SK-N-SH treated with all-trans-retinoic acid at 6 μM for 48 hours (cell line): ENCODE measurements at regions not wholly inside any gene's neighbourhood (a gene's known extent, or its start where the extent isn't known, plus 50 kb on each side); places are given as distances from the start of the nearest gene placed in this dataset.
"Not testable (repeated sequence)": the region's sequence is repeated elsewhere in the genome, so short reads cannot be mapped to it uniquely, and the experiment has no call there.

Source experiments
- ATAC-seq: fragments of 200-7000 bp; cut with Tn5 transposase; 3 replicates; pipeline ENCODE4 v1.9.1; 2020; ENCODE audit warnings: mild to moderate bottlenecking, moderate library complexity
- ARNTL ChIP-seq: fragments of 450-650 bp; formaldehyde crosslinking; IDR thresholded peaks from 2 replicates; pipeline ENCODE4 v1.5.0; 2020; ENCODE audit warnings: low read depth, mild to moderate bottlenecking, moderate library complexity, borderline replicate concordance
- BACH2 ChIP-seq: fragments of 250-450 bp; sonication (Bioruptor Pico); IDR thresholded peaks from 2 replicates; pipeline ENCODE4 v1.9.0; 2021; ENCODE audit warnings: mild to moderate bottlenecking, borderline replicate concordance
- CSDC2 ChIP-seq: fragments of 250-450 bp; sonication (Bioruptor Pico); IDR thresholded peaks from 2 replicates; pipeline ENCODE4 v1.5.0; 2020; ENCODE audit warnings: mild to moderate bottlenecking, moderate library complexity
- ESRRG ChIP-seq: fragments of 250-450 bp; sonication (Bioruptor Pico); IDR thresholded peaks from 2 replicates; pipeline ENCODE4 v1.6.1; 2021; ENCODE audit warnings: mild to moderate bottlenecking
- GLIS3 ChIP-seq: fragments of 250-450 bp; sonication (Bioruptor Pico); IDR thresholded peaks from 2 replicates; pipeline ENCODE4 v1.5.0; 2020; ENCODE audit warnings: mild to moderate bottlenecking, moderate library complexity
- ISL1 ChIP-seq: fragments of 250-450 bp; sonication (Bioruptor Pico); IDR thresholded peaks from 2 replicates; pipeline ENCODE4 v2.1.2; 2022; ENCODE audit warnings: mild to moderate bottlenecking, moderate library complexity
- OSR1 ChIP-seq: fragments of 250-450 bp; sonication (Bioruptor Pico); IDR thresholded peaks from 2 replicates; pipeline ENCODE4 v1.8.0; 2022; ENCODE audit warnings: moderate library complexity, mild to moderate bottlenecking, inconsistent platforms
- RARB ChIP-seq: fragments of 250-450 bp; sonication (Bioruptor Pico); IDR thresholded peaks from 2 replicates; pipeline ENCODE4 v1.8.0; 2021; ENCODE audit warnings: mild to moderate bottlenecking, moderate library complexity
- SNAI2 ChIP-seq: fragments of 250-450 bp; sonication (Bioruptor Pico); IDR thresholded peaks from 2 replicates; pipeline ENCODE4 v1.5.0; 2020; ENCODE audit warnings: mild to moderate bottlenecking, moderate library complexity
- TCF4 ChIP-seq: fragments of 250-450 bp; sonication (Bioruptor Pico); IDR thresholded peaks from 2 replicates; pipeline ENCODE4 v1.8.0; 2021; ENCODE audit warnings: mild to moderate bottlenecking, moderate library complexity, borderline replicate concordance
- ZC3H10 ChIP-seq: fragments of 250-450 bp; sonication (Bioruptor Pico); IDR thresholded peaks from 2 replicates; pipeline ENCODE4 v1.5.1; 2021; ENCODE audit warnings: mild to moderate bottlenecking, moderate library complexity
- ZFP3 ChIP-seq: fragments of 250-450 bp; sonication (Bioruptor Pico); IDR thresholded peaks from 2 replicates; pipeline ENCODE4 v1.5.0; 2020; ENCODE audit warnings: mild to moderate bottlenecking, moderate library complexity
- ZFP30 ChIP-seq: fragments of 450-650 bp; formaldehyde crosslinking; IDR thresholded peaks from 2 replicates; pipeline ENCODE4 v1.5.0; 2022; ENCODE audit warnings: mild to moderate bottlenecking, moderate library complexity
- ZNF565 ChIP-seq: fragments of 450-650 bp; formaldehyde crosslinking; conservative IDR thresholded peaks from 2 replicates; pipeline ENCODE4 v1.5.0; 2020; ENCODE audit warnings: low read depth, mild to moderate bottlenecking, moderate library complexity
- ZNF70 ChIP-seq: fragments of 450-650 bp; formaldehyde crosslinking; IDR thresholded peaks from 2 replicates; pipeline ENCODE4 v1.5.0; 2020; ENCODE audit warnings: mild to moderate bottlenecking, moderate library complexity
- TF ChIP-seq, protein P1 (sequence below): fragments of 250-450 bp; sonication (Bioruptor Pico); IDR thresholded peaks from 2 replicates; pipeline ENCODE4 v1.8.0; 2021; ENCODE audit warnings: low read depth, mild to moderate bottlenecking, moderate library complexity, borderline replicate concordance
- TF ChIP-seq, protein P2 (sequence below): fragments of 250-450 bp; sonication (Bioruptor Pico); IDR thresholded peaks from 2 replicates; pipeline ENCODE4 v1.5.0; 2020; ENCODE audit warnings: mild to moderate bottlenecking, moderate library complexity
- TF ChIP-seq, protein P3 (sequence below): fragments of 250-450 bp; sonication (Bioruptor Pico); IDR thresholded peaks from 2 replicates; pipeline ENCODE4 v1.8.0; 2020; ENCODE audit warnings: mild to moderate bottlenecking, moderate library complexity, borderline replicate concordance
- TF ChIP-seq, protein P4 (sequence below): fragments of 250-450 bp; sonication (Bioruptor Pico); IDR thresholded peaks from 2 replicates; pipeline ENCODE4 v1.5.1; 2021; ENCODE audit warnings: mild to moderate bottlenecking, moderate library complexity

DNA sequence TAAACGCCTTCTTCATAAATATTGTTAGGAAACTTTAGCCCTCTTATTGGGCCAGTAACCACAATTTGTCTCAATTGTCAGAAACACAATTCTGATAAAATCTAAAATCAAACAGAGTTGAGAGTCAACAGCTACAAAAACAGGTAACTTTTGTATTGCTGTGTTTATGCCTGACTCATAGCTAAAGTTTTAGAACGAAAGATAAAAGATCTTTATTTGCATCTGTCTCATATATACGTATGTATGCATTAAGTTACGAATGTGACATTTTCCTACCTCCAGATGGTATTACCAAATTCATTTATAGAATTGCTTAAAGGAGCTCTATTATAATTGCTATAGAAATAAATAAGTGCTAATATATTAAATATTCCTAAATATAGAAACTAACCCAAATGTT lies 887.9 kb upstream of the NDST4 start:
- no peak for TF ChIP-seq ZFP3
- TF ChIP-seq, protein P1, sequence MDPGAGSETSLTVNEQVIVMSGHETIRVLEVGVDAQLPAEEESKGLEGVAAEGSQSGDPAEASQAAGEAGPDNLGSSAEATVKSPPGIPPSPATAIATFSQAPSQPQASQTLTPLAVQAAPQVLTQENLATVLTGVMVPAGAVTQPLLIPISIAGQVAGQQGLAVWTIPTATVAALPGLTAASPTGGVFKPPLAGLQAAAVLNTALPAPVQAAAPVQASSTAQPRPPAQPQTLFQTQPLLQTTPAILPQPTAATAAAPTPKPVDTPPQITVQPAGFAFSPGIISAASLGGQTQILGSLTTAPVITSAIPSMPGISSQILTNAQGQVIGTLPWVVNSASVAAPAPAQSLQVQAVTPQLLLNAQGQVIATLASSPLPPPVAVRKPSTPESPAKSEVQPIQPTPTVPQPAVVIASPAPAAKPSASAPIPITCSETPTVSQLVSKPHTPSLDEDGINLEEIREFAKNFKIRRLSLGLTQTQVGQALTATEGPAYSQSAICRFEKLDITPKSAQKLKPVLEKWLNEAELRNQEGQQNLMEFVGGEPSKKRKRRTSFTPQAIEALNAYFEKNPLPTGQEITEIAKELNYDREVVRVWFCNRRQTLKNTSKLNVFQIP (CRISPR knock-in tag) = no peak
- no peak for TF ChIP-seq ZNF565 (CRISPR knock-in tag)
- TF ChIP-seq, protein P2, sequence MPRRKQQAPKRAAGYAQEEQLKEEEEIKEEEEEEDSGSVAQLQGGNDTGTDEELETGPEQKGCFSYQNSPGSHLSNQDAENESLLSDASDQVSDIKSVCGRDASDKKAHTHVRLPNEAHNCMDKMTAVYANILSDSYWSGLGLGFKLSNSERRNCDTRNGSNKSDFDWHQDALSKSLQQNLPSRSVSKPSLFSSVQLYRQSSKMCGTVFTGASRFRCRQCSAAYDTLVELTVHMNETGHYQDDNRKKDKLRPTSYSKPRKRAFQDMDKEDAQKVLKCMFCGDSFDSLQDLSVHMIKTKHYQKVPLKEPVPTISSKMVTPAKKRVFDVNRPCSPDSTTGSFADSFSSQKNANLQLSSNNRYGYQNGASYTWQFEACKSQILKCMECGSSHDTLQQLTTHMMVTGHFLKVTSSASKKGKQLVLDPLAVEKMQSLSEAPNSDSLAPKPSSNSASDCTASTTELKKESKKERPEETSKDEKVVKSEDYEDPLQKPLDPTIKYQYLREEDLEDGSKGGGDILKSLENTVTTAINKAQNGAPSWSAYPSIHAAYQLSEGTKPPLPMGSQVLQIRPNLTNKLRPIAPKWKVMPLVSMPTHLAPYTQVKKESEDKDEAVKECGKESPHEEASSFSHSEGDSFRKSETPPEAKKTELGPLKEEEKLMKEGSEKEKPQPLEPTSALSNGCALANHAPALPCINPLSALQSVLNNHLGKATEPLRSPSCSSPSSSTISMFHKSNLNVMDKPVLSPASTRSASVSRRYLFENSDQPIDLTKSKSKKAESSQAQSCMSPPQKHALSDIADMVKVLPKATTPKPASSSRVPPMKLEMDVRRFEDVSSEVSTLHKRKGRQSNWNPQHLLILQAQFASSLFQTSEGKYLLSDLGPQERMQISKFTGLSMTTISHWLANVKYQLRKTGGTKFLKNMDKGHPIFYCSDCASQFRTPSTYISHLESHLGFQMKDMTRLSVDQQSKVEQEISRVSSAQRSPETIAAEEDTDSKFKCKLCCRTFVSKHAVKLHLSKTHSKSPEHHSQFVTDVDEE = no peak
- TF ChIP-seq, protein P3, sequence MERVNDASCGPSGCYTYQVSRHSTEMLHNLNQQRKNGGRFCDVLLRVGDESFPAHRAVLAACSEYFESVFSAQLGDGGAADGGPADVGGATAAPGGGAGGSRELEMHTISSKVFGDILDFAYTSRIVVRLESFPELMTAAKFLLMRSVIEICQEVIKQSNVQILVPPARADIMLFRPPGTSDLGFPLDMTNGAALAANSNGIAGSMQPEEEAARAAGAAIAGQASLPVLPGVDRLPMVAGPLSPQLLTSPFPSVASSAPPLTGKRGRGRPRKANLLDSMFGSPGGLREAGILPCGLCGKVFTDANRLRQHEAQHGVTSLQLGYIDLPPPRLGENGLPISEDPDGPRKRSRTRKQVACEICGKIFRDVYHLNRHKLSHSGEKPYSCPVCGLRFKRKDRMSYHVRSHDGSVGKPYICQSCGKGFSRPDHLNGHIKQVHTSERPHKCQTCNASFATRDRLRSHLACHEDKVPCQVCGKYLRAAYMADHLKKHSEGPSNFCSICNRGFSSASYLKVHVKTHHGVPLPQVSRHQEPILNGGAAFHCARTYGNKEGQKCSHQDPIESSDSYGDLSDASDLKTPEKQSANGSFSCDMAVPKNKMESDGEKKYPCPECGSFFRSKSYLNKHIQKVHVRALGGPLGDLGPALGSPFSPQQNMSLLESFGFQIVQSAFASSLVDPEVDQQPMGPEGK (CRISPR knock-in tag) = no peak
- TF ChIP-seq ZFP30 = no peak
- no peak for TF ChIP-seq TCF4
- no peak for TF ChIP-seq CSDC2 (CRISPR knock-in tag)
- no peak for TF ChIP-seq BACH2 (CRISPR knock-in tag)
- TF ChIP-seq ESRRG (CRISPR knock-in tag) = no peak
- TF ChIP-seq ISL1 (CRISPR knock-in tag) = no peak
- no peak for TF ChIP-seq ARNTL
- TF ChIP-seq, protein P4, sequence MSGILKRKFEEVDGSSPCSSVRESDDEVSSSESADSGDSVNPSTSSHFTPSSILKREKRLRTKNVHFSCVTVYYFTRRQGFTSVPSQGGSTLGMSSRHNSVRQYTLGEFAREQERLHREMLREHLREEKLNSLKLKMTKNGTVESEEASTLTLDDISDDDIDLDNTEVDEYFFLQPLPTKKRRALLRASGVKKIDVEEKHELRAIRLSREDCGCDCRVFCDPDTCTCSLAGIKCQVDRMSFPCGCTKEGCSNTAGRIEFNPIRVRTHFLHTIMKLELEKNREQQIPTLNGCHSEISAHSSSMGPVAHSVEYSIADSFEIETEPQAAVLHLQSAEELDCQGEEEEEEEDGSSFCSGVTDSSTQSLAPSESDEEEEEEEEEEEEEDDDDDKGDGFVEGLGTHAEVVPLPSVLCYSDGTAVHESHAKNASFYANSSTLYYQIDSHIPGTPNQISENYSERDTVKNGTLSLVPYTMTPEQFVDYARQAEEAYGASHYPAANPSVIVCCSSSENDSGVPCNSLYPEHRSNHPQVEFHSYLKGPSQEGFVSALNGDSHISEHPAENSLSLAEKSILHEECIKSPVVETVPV (CRISPR knock-in tag) = no peak
- TF ChIP-seq SNAI2 = no peak
- no peak for TF ChIP-seq OSR1
- no peak for TF ChIP-seq ZNF70 (CRISPR knock-in tag)
- no peak for ATAC-seq

DNA sequence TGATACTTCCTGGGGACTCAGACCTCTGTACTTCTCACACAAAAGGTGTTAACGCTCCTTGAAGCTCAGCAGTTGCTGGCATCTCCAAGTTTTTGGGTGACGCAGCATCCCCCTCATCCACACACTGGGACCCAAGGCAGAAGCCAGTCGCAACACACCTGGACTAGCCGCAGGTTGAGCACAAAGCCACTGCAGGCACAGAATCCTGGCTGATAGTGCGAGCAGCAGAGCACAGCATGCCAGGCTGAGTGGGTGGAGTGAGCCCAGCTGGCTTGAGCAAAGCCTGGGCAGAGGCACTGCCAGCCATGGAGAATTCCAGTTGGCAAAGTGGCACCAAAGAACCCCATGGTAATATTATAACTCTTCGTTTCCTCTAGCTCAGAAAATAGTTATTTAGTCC lies 873.2 kb upstream of the NDST4 start:
- ATAC-seq = no peak
- TF ChIP-seq, protein P4 (CRISPR knock-in tag) = no peak
- TF ChIP-seq BACH2 (CRISPR knock-in tag) (no peak), GLIS3 (CRISPR knock-in tag) (no peak), ZNF565 (CRISPR knock-in tag) (no peak), ISL1 (CRISPR knock-in tag) (no peak), ARNTL (no peak), ZFP30 (no peak), ZC3H10 (no peak), RARB (CRISPR knock-in tag) (no peak)
- TF ChIP-seq, protein P1 (CRISPR knock-in tag) = no peak
- TF ChIP-seq, protein P2 = no peak
- TF ChIP-seq, all 23 proteins: peak for 0

DNA sequence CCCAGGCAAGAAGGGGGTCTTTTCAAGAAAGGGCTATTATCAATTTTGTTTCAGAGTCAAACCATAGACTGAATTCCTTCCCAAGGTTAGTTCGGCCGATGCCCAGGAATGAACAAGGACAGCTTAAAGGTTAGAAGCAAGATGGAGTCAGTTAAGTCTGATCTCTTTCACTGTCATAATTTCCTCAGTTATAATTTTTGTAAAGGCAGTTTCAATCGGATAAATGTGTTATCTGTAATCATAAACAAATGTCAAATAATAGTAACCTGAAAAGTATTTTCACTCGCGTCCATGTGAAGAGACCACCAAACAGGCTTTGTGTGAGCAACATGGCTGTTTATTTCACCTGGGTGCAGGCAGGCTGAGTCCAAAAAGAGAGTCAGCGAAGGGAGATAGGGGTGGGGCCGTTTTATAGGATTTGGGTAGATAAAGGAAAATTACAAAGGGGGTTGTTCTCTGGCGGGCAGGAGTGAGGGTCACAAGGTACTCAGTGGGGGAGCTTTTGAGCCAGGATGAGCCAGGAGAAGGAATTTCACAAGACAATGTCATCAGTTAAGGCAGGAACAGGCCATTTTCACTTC lies 862.1 kb upstream of the NDST4 start:
- ATAC-seq = not testable (repeated sequence)
